GM21367 (cell line): ENCODE measurements at regions not wholly inside any gene's neighbourhood (a gene's known extent, or its start where the extent isn't known, plus 50 kb on each side); places are given as distances from the start of the nearest gene placed in this dataset.

Experiments
- ATAC-seq: cut with Tn5 transposase; IDR thresholded peaks from one replicate; pipeline ENCODE4 v1.9.1; 2021; ENCODE audit not compliant: unreplicated experiment

- no peak for ATAC-seq
These were observed 1054.9 kb downstream of the TBC1D22A start for GRCh38 chr22:47817380-47817779.

GRCh38 chr22:47816863-47817210, 1054.4 kb downstream of the TBC1D22A start:
- no peak for ATAC-seq

- no peak for ATAC-seq
These were observed 1053.8 kb downstream of the TBC1D22A start for GRCh38 chr22:47816121-47816862.

GRCh38 chr22:47814474-47814873, 1052.0 kb downstream of the TBC1D22A start:
- no peak for ATAC-seq

GRCh38 chr22:47813661-47814060, 1051.2 kb downstream of the TBC1D22A start:
- ATAC-seq, result no peak

- no peak for ATAC-seq
These were observed 1049.5 kb downstream of the TBC1D22A start for GRCh38 chr22:47811971-47812370.

GRCh38 chr22:47810505-47811500, 1048.4 kb downstream of the TBC1D22A start:
- no peak for ATAC-seq

GRCh38 chr22:47808886-47809620, 1046.6 kb downstream of the TBC1D22A start:
- no peak for ATAC-seq

- ATAC-seq, result no peak
These were observed 1045.8 kb downstream of the TBC1D22A start for GRCh38 chr22:47808236-47808635.

GRCh38 chr22:47807506-47807905, 1045.1 kb downstream of the TBC1D22A start:
- no peak for ATAC-seq

- no peak for ATAC-seq
These were observed 1044.4 kb downstream of the TBC1D22A start for GRCh38 chr22:47806894-47807293.

- no peak for ATAC-seq
These were observed 1043.0 kb downstream of the TBC1D22A start for GRCh38 chr22:47805394-47805935.

GRCh38 chr22:47804281-47804680, 1041.8 kb downstream of the TBC1D22A start:
- ATAC-seq, result no peak

- no peak for ATAC-seq
These were observed 1040.0 kb downstream of the TBC1D22A start for GRCh38 chr22:47802421-47802820.

GRCh38 chr22:47801541-47802245, 1039.2 kb downstream of the TBC1D22A start:
- no peak for ATAC-seq

GRCh38 chr22:47798229-47798628, 1035.8 kb downstream of the TBC1D22A start:
- ATAC-seq, result no peak

GRCh38 chr22:47797342-47797945, 1035.0 kb downstream of the TBC1D22A start:
- no peak for ATAC-seq

GRCh38 chr22:47796128-47796908, 1033.9 kb downstream of the TBC1D22A start:
- no peak for ATAC-seq

GRCh38 chr22:47795477-47796127, 1033.2 kb downstream of the TBC1D22A start:
- ATAC-seq, result no peak
